Fibroblast of lung (primary cell): ENCODE measurements at regions not wholly inside any gene's neighbourhood (a gene's known extent, or its start where the extent isn't known, plus 50 kb on each side); places are given as distances from the start of the nearest gene placed in this dataset.

Source experiments
- CTCF ChIP-seq, 2 donors: IDR thresholded peaks in 1 of 2; conservative IDR thresholded peaks in 1 of 2; 1 replicate in 1 of 2; 2 replicates in 1 of 2; pipeline ENCODE4 v1.5.1; 2011 to 2012; ENCODE audit warnings: low read length in 2 of 2, control low read depth in 1 of 2, inconsistent platforms in 1 of 2, low read depth in 1 of 2, mild to moderate bottlenecking in 1 of 2
- EZH2 ChIP-seq: IDR thresholded peaks from 2 replicates; pipeline ENCODE4 v1.5.1; 2012; ENCODE audit warnings: low read length, control low read depth, mild to moderate bottlenecking; ENCODE audit errors: missing control alignments

GRCh38 chr13:91111476-91112200 lies 235.8 kb upstream of the MIR17HG start:
- no peak for TF ChIP-seq EZH2
- no peak for TF ChIP-seq CTCF (conservative IDR thresholded peaks at IDR 0.05 in 1 of 2, IDR thresholded peaks at IDR 0.05 in 1 of 2; ENCODE audit: low read depth in 1 of 2, low read length in 2 of 2)
